ENCODE measurements at regions not wholly inside any gene's neighbourhood (a gene's known extent, or its start where the extent isn't known, plus 50 kb on each side); places are given as distances from the start of the nearest gene placed in this dataset.

DNA sequence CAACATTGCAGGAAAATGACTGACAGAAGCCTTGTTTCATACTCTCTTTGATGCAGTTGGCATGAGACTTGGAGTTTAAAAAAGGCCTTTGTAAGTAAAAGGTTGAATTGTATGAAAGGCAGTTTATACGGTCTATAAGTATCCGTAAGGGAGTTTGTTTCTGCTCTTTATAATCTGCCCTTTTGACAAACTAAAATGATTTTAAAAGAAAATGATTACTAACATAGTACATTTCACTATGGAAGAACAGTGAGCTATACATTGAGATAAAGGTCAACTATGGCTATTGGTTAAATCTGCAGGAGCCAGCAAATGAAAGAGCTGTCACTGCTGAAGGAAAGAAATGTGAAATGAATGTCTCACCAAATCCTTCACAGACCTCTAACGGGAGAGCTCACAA, 296.1 kb upstream of the SLITRK6 start:
- TF ChIP-seq, protein P1, sequence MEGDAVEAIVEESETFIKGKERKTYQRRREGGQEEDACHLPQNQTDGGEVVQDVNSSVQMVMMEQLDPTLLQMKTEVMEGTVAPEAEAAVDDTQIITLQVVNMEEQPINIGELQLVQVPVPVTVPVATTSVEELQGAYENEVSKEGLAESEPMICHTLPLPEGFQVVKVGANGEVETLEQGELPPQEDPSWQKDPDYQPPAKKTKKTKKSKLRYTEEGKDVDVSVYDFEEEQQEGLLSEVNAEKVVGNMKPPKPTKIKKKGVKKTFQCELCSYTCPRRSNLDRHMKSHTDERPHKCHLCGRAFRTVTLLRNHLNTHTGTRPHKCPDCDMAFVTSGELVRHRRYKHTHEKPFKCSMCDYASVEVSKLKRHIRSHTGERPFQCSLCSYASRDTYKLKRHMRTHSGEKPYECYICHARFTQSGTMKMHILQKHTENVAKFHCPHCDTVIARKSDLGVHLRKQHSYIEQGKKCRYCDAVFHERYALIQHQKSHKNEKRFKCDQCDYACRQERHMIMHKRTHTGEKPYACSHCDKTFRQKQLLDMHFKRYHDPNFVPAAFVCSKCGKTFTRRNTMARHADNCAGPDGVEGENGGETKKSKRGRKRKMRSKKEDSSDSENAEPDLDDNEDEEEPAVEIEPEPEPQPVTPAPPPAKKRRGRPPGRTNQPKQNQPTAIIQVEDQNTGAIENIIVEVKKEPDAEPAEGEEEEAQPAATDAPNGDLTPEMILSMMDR (IDR thresholded peaks at IDR 0.05; ENCODE audit: unreplicated experiment), result no peak
- H3K9me3 Mint-ChIP-seq (ENCODE audit: unreplicated experiment), result no peaks in the 10 kb centered on the region
- no peak overlapping the region for H3K27ac Mint-ChIP-seq (ENCODE audit: unreplicated experiment)

GRCh38 chr13:86090181-86090580, 291.0 kb upstream of the SLITRK6 start:
- Mint-ChIP-seq H3K27ac (ENCODE audit: unreplicated experiment) (no peak overlapping the region), H3K4me3 (ENCODE audit: unreplicated experiment) (no peak overlapping the region), H3K27me3 (ENCODE audit: unreplicated experiment) (peaks cover 1% of the 10 kb centered on the region), H3K9me3 (ENCODE audit: unreplicated experiment) (no peaks in the 10 kb centered on the region), H3K36me3 (ENCODE audit: low read depth, unreplicated experiment) (no peaks in the 10 kb centered on the region), H3K4me1 (ENCODE audit: unreplicated experiment) (no peaks in the 10 kb centered on the region)
- TF ChIP-seq, protein P1 (IDR thresholded peaks at IDR 0.05; ENCODE audit: unreplicated experiment), result no peak
- DNase-seq (ENCODE audit: low spot score), result no peak

More for the DNA sequence above, 296.1 kb upstream of the SLITRK6 start:
- DNase-seq (ENCODE audit: low spot score), result no peak
- H3K27me3 Mint-ChIP-seq (ENCODE audit: unreplicated experiment), result peaks cover 2% of the 10 kb centered on the region
- H3K36me3 Mint-ChIP-seq (ENCODE audit: low read depth, unreplicated experiment), result no peaks in the 10 kb centered on the region
- H3K4me3 Mint-ChIP-seq (ENCODE audit: unreplicated experiment), result no peak overlapping the region
- no peaks in the 10 kb centered on the region for H3K4me1 Mint-ChIP-seq (ENCODE audit: unreplicated experiment)

DNA sequence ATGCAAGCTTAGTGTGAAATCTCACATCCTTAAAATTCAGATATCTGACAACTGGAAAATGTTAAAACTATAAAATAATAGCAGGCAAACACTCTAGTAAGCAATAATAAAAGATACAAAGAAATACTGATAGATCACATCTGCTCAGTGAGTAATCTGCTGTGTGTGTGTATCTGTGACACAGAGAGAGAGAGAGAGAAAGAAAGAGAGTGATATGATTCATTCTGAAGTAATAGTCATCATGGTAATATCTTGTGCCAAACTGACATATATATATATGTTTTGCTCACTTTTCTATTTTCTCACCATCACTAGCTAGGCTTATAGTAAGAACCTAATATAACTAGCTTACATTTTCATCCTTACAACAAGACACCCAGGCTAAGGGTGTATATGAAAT, 288.0 kb upstream of the SLITRK6 start:
- Mint-ChIP-seq H3K27ac (ENCODE audit: unreplicated experiment) (no peak overlapping the region), H3K4me1 (ENCODE audit: unreplicated experiment) (no peaks in the 10 kb centered on the region), H3K36me3 (ENCODE audit: low read depth, unreplicated experiment) (no peaks in the 10 kb centered on the region)

GRCh38 chr13:86085890-86086289, 286.7 kb upstream of the SLITRK6 start:
- Mint-ChIP-seq H3K36me3 (ENCODE audit: low read depth, unreplicated experiment) (no peaks in the 10 kb centered on the region), H3K27ac (ENCODE audit: unreplicated experiment) (no peak overlapping the region), H3K4me1 (ENCODE audit: unreplicated experiment) (no peaks in the 10 kb centered on the region), H3K4me3 (ENCODE audit: unreplicated experiment) (no peak overlapping the region), H3K27me3 (ENCODE audit: unreplicated experiment) (peaks cover 1% of the 10 kb centered on the region), H3K9me3 (ENCODE audit: unreplicated experiment) (no peaks in the 10 kb centered on the region)
- TF ChIP-seq, protein P1 (IDR thresholded peaks at IDR 0.05; ENCODE audit: unreplicated experiment), result no peak
- DNase-seq (ENCODE audit: low spot score), result no peak

More for the DNA sequence above, 288.0 kb upstream of the SLITRK6 start:
- TF ChIP-seq, protein P1 (IDR thresholded peaks at IDR 0.05; ENCODE audit: unreplicated experiment), result no peak
- H3K4me3 Mint-ChIP-seq (ENCODE audit: unreplicated experiment), result no peak overlapping the region
- peaks cover 1% of the 10 kb centered on the region for H3K27me3 Mint-ChIP-seq (ENCODE audit: unreplicated experiment)
- H3K9me3 Mint-ChIP-seq (ENCODE audit: unreplicated experiment), result no peaks in the 10 kb centered on the region
- no peak for DNase-seq (ENCODE audit: low spot score)

- DNase-seq (ENCODE audit: low spot score), result no peak
- H3K4me3 Mint-ChIP-seq (ENCODE audit: unreplicated experiment), result no peak overlapping the region
- no peaks in the 10 kb centered on the region for H3K36me3 Mint-ChIP-seq (ENCODE audit: low read depth, unreplicated experiment)
- no peaks in the 10 kb centered on the region for H3K4me1 Mint-ChIP-seq (ENCODE audit: unreplicated experiment)
- no peaks in the 10 kb centered on the region for H3K27me3 Mint-ChIP-seq (ENCODE audit: unreplicated experiment)
- TF ChIP-seq, protein P1 (IDR thresholded peaks at IDR 0.05; ENCODE audit: unreplicated experiment), result no peak
- H3K9me3 Mint-ChIP-seq (ENCODE audit: unreplicated experiment), result no peaks in the 10 kb centered on the region
- H3K27ac Mint-ChIP-seq (ENCODE audit: unreplicated experiment), result no peak overlapping the region
Measured at GRCh38 chr13:86082121-86082520, 282.9 kb upstream of the SLITRK6 start.
